Endothelial cell of umbilical vein (primary cell): ENCODE measurements at regions not wholly inside any gene's neighbourhood (a gene's known extent, or its start where the extent isn't known, plus 50 kb on each side); places are given as distances from the start of the nearest gene placed in this dataset.

Experiments
- CTCF ChIP-seq, 2 donors: IDR thresholded peaks; 1 replicate in 1 of 2; 2 replicates in 1 of 2; pipeline ENCODE4 v1.5.1; 2011; ENCODE audit warnings: low read length in 2 of 2, mild to moderate bottlenecking in 2 of 2, moderate library complexity in 2 of 2, control low read depth in 1 of 2, inconsistent platforms in 1 of 2, low read depth in 1 of 2; ENCODE audit not compliant: insufficient read depth in 1 of 2; ENCODE audit errors: extremely low read depth in 1 of 2
- EZH2 ChIP-seq: IDR thresholded peaks from 2 replicates; pipeline ENCODE4 v1.6.1; 2012; ENCODE audit warnings: borderline replicate concordance, low read depth, mild to moderate bottlenecking, moderate library complexity, low read length, inconsistent platforms; ENCODE audit not compliant: severe bottlenecking
- FOS ChIP-seq: IDR thresholded peaks from 2 replicates; pipeline ENCODE4 v1.6.1; 2011; ENCODE audit warnings: mild to moderate bottlenecking, low read length, moderate library complexity, borderline replicate concordance; ENCODE audit not compliant: insufficient read depth
- GATA2 ChIP-seq: IDR thresholded peaks from 2 replicates; pipeline ENCODE4 v1.7.0; 2011; ENCODE audit warnings: low read depth, mild to moderate bottlenecking, moderate library complexity, mixed read lengths, low read length; ENCODE audit not compliant: insufficient read length, insufficient read depth
- JUN ChIP-seq: IDR thresholded peaks from 2 replicates; pipeline ENCODE4 v1.6.1; 2011; ENCODE audit warnings: borderline replicate concordance, low read depth; ENCODE audit not compliant: insufficient read length, insufficient read depth
- MAX ChIP-seq: IDR thresholded peaks from 2 replicates; pipeline ENCODE4 v1.6.1; 2011; ENCODE audit not compliant: insufficient read depth, insufficient read length
- POLR2A ChIP-seq: IDR thresholded peaks from 2 replicates; pipeline ENCODE4 v1.6.1; 2012; ENCODE audit warnings: low read depth, mild to moderate bottlenecking, control low read depth, low read length
- POLR2AphosphoS5 ChIP-seq: IDR thresholded peaks from 2 replicates; pipeline ENCODE4 v1.6.1; 2012; ENCODE audit warnings: low read depth, mild to moderate bottlenecking, control low read depth, low read length, moderate library complexity; ENCODE audit not compliant: insufficient read depth

DNA sequence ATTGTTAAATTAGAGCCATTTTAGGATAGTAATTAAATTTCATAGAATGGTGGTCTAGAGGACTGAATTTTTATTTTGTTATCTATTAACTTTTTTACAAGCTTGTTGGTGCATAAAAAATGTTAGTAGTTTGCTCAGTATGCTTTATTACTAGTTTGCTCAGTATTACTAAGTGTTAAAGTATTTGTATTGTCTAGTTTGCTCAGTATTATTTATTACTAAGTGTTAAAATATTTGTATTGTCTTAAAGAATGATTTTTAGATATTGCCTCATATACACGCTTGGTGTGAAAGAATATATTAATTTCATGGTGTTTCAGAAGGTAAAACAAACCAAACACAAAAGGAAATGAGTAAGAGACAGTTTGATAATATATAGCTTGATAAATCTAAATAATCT, 268.4 kb upstream of the MAGEB18 start:
- TF ChIP-seq POLR2AphosphoS5 (no peak), POLR2A (no peak), CTCF (IDR thresholded peaks at IDR 0.05; ENCODE audit: extremely low read depth in 1 of 2, insufficient read depth in 1 of 2, low read depth in 1 of 2, low read length in 2 of 2) (no peak), EZH2 (no peak), GATA2 (no peak), MAX (no peak), JUN (peak; percentile 58), FOS (peak; percentile 22)
